GM12872 (cell line): ENCODE measurements at regions not wholly inside any gene's neighbourhood (a gene's known extent, or its start where the extent isn't known, plus 50 kb on each side); places are given as distances from the start of the nearest gene placed in this dataset.

Experiments used
- TF ChIP-seq, protein P1 (sequence below): IDR thresholded peaks from 3 replicates; pipeline ENCODE4 v1.5.1; 2011; ENCODE audit warnings: low read depth, mild to moderate bottlenecking, low read length, moderate library complexity; ENCODE audit not compliant: insufficient read depth

DNA sequence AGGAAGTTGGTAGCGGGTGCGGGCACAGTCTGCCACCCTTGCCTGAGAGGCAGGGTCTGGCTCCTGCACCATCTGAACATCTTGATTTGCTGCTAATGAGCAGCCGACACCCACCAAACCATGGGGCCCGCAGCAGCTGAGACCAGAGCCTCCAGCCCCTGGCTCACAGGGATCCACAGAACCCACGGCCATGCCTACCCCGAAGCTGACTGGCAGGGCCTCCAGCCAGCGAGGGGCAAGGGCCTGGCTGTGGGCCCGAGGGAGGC lies 171.5 kb upstream of the NTM start:
- TF ChIP-seq, protein P1, sequence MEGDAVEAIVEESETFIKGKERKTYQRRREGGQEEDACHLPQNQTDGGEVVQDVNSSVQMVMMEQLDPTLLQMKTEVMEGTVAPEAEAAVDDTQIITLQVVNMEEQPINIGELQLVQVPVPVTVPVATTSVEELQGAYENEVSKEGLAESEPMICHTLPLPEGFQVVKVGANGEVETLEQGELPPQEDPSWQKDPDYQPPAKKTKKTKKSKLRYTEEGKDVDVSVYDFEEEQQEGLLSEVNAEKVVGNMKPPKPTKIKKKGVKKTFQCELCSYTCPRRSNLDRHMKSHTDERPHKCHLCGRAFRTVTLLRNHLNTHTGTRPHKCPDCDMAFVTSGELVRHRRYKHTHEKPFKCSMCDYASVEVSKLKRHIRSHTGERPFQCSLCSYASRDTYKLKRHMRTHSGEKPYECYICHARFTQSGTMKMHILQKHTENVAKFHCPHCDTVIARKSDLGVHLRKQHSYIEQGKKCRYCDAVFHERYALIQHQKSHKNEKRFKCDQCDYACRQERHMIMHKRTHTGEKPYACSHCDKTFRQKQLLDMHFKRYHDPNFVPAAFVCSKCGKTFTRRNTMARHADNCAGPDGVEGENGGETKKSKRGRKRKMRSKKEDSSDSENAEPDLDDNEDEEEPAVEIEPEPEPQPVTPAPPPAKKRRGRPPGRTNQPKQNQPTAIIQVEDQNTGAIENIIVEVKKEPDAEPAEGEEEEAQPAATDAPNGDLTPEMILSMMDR: no peak

DNA sequence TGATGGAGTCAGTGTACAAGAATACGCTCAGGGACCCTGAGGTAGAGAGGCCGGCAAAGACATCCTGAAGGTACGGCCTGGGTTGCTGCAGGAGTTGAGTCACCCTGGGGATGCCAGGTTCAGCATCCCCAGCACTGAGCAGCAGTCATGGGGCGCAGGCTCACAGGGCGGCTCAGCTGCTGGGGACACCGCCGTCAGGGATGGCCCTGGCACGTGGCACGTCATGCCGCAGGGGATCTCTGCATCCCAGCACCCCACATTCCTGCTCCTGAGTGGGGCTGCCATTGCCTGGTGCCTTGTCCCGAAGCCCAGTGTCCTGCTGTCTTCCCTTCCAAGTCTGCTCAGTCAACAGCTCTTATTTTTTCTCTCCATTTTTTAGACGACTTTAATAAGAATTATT lies 168.7 kb upstream of the NTM start:
- TF ChIP-seq, protein P1: no peak

DNA sequence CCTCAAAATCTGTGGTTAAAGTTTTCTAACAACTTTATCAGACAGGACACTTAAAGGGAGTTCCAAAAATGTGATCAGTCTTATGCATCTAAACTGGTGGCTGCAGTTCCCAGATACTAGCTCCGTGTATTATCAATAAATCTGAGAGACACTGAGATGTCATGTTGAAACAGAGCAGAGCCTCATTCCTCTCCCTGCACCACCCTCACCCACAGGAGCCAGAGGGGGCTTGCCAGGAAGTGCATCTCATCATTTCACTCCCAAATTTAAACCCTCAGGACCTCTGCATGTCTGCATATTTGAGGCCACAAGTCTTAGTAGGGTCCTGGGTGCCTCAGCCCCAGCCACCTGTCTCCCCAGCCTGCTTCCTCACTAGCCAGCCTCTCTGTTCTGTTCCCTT lies 167.4 kb upstream of the NTM start:
- TF ChIP-seq, protein P1: no peak

DNA sequence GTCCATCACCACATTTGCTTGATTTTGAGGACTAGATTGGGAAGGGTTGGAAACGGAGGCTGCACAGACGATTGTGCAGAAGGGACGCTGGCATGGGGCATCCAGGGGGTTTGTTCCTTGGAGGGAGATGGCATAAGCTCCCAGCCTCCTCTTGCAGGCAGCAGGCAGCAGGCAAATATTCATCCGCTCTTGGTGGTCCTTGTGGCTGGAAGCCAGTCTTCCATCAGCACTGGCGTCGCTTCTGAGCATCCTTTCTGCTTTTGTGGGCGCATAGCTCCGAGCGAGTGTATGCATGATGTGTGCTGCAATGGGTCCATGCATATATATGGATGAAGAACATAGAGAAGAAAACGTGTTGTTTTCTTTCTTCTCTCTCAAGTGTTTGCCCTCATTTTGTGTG lies 166.1 kb upstream of the NTM start:
- TF ChIP-seq, protein P1: no peak

DNA sequence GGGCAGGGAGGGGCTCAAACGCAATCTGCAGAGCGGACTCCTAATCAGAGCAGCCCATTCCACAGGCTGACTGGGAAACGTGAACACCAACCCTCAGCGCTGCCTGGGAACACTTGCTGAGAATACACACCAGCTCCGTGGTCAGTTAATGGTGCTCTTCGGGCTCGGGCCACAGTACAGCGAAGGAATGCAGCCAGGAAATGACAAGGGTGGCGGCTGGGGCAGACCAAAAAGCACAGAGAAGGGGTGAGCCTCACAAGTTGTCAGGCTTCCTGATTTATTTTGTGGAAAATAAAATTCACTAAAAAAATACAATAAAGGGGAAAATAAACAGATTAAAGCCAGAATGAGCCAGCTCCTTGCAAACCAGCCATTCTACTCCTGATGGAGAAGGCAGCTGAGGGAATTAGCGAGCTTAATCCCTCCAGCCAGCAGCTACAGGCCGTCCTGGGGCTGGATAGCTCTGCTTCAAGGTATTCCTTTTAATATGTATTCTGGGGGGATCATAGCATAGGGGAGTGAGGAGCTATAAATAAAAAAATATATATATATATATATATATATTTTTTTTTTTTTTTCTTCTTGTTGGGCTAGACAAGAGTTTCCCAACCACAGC lies 165.5 kb upstream of the NTM start:
- TF ChIP-seq, protein P1: no peak

DNA sequence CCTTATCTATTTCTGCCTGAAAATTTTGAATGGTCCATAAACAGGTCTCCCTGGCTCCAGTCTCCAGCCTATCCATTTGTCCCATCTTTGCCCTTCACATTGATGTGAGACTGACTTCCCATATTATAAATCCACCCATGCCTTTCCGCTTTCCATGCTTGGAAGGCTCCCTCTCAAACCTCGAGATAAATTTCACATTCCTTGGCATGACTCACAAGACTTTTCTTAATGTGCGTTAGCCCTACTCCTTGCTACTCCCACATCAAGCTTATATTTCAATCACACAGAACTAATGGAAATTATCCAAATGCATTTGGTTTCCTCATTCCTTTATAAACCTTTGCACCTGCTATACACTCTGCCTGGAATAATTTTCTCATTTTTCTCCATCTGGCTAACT lies 163.7 kb upstream of the NTM start:
- TF ChIP-seq, protein P1: no peak

DNA sequence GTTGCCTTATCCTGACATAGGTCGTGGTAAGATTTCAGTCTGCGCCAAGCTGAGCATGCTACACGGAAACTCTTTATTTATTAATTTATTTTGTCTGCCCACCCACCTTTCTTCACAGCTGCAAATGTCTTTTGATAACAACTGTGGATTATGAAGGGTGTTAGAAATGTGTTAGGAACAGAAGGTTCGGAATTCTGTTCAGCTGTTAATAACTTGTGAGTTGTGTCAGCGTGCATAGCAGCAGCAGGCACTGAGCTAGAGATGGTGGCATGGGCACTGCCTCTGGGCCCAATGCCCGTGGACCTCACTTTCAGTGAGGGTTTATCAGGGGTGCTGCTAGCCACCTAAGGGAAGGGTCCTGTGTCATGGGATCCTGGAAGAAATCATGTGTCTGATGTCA lies 162.5 kb upstream of the NTM start:
- TF ChIP-seq, protein P1: no peak
